CD14-positive monocyte (primary cell): ENCODE measurements at regions not wholly inside any gene's neighbourhood (a gene's known extent, or its start where the extent isn't known, plus 50 kb on each side); places are given as distances from the start of the nearest gene placed in this dataset.

Source experiments
- DNase-seq, 3 donors: peaks; one replicate each; pipeline ENCODE4 v3.0.0-alpha.2; 2011 to 2022
- H2AFZ ChIP-seq: 2 replicates; pipeline ENCODE4 v1.6.0; 2012; ENCODE audit warnings: mild to moderate bottlenecking, low read depth, low read length, inconsistent platforms; ENCODE audit not compliant: insufficient read depth, poor library complexity, severe bottlenecking
- H3K27ac ChIP-seq, 2 donors: 1 replicate in 1 of 2; 2 replicates in 1 of 2; pipeline ENCODE4 v1.5.1; 2012 to 2013; ENCODE audit warnings: low read length in 2 of 2, control low read depth in 1 of 2, inconsistent platforms in 1 of 2, low read depth in 1 of 2, mild to moderate bottlenecking in 1 of 2
- H3K27me3 ChIP-seq, 2 donors: one replicate each; pipeline versions ENCODE4 v1.6.0 to v1.6.1; 2011 to 2013; ENCODE audit warnings: low read length in 2 of 2; ENCODE audit not compliant: control insufficient read depth in 2 of 2, insufficient read depth in 2 of 2
- H3K36me3 ChIP-seq, 2 donors: replicated peaks in 1 of 2; 1 replicate in 1 of 2; 2 replicates in 1 of 2; pipeline versions ENCODE4 v1.5.1 to v1.6.1; 2012 to 2013; ENCODE audit warnings: low read length in 2 of 2, control low read depth in 1 of 2, inconsistent platforms in 1 of 2, mild to moderate bottlenecking in 1 of 2; ENCODE audit not compliant: insufficient read depth in 2 of 2, control insufficient read depth in 1 of 2
- H3K4me1 ChIP-seq, 2 donors: 1 replicate in 1 of 2; 2 replicates in 1 of 2; pipeline versions ENCODE4 v1.5.1 to v1.6.1; 2012 to 2013; ENCODE audit warnings: low read length in 2 of 2, control low read depth in 1 of 2, inconsistent platforms in 1 of 2, mild to moderate bottlenecking in 1 of 2, moderate library complexity in 1 of 2; ENCODE audit not compliant: insufficient read depth in 2 of 2, control insufficient read depth in 1 of 2
- H3K4me2 ChIP-seq: replicated peaks from 2 replicates; pipeline ENCODE3; 2012; ENCODE audit warnings: low read length, moderate library complexity, mild to moderate bottlenecking; ENCODE audit not compliant: poor library complexity, severe bottlenecking; ENCODE audit errors: extremely low read depth
- H3K4me3 ChIP-seq, 3 experiments: fragments of 200-600 bp in 1 of 3; sonication (generic) in 1 of 3; replicated peaks in 1 of 3; 1 replicate in 2 of 3; 2 replicates in 1 of 3; pipeline ENCODE4 v1.5.1; 2011 to 2013; ENCODE audit warnings: low read length in 3 of 3, mild to moderate bottlenecking in 3 of 3, control low read depth in 2 of 3, low read depth in 2 of 3, inconsistent platforms in 1 of 3, moderate library complexity in 1 of 3
- H3K79me2 ChIP-seq: 2 replicates; pipeline ENCODE4 v1.6.0; 2012; ENCODE audit warnings: mild to moderate bottlenecking, control low read depth, inconsistent platforms, low read length, moderate library complexity; ENCODE audit not compliant: insufficient read depth
- H3K9ac ChIP-seq: 2 replicates; pipeline ENCODE4 v1.6.0; 2017; ENCODE audit warnings: low read length, mild to moderate bottlenecking; ENCODE audit not compliant: insufficient read depth, poor library complexity, severe bottlenecking
- H3K9me3 ChIP-seq, 2 donors: replicated peaks in 1 of 2; 1 replicate in 1 of 2; 2 replicates in 1 of 2; pipeline versions ENCODE4 v1.5.1 to v1.6.1; 2012 to 2013; ENCODE audit warnings: low read length in 2 of 2, control low read depth in 1 of 2; ENCODE audit not compliant: control insufficient read depth in 1 of 2, insufficient read depth in 1 of 2
- H4K20me1 ChIP-seq: 2 replicates; pipeline ENCODE4 v1.6.0; 2012; ENCODE audit warnings: mild to moderate bottlenecking, low read length, control low read depth, moderate library complexity; ENCODE audit not compliant: insufficient read depth
- H3K27ac Mint-ChIP-seq, 7 donors: one replicate each; pipeline ENCODE4 v1.8.0; 2020; ENCODE audit warnings: mild to moderate bottlenecking in 7 of 7, mixed read lengths in 7 of 7, moderate library complexity in 6 of 7, inconsistent platforms in 2 of 7
- H3K27me3 Mint-ChIP-seq, 3 donors: one replicate each; pipeline ENCODE4 v1.8.0; 2021 to 2022; ENCODE audit warnings: low read depth in 3 of 3, mild to moderate bottlenecking in 3 of 3, mixed read lengths in 3 of 3, moderate library complexity in 3 of 3, inconsistent platforms in 1 of 3
- H3K36me3 Mint-ChIP-seq, 2 donors: one replicate each; pipeline ENCODE4 v1.8.0; 2020; ENCODE audit warnings: mixed read lengths in 2 of 2, inconsistent platforms in 1 of 2, mild to moderate bottlenecking in 1 of 2
- H3K4me1 Mint-ChIP-seq: one replicate; pipeline ENCODE4 v1.8.0; 2020; ENCODE audit warnings: mild to moderate bottlenecking, mixed read lengths
- H3K4me3 Mint-ChIP-seq, 2 donors: one replicate each; pipeline ENCODE4 v1.8.0; 2020; ENCODE audit warnings: mild to moderate bottlenecking in 2 of 2, mixed read lengths in 2 of 2, moderate library complexity in 1 of 2
- H3K9me3 Mint-ChIP-seq, 7 donors: one replicate each; pipeline ENCODE4 v1.8.0; 2020 to 2022; ENCODE audit warnings: mixed read lengths in 7 of 7, mild to moderate bottlenecking in 6 of 7, moderate library complexity in 6 of 7, inconsistent platforms in 2 of 7
- WGBS: methylation state at CpG from one replicate; pipeline ENCODE4 v1.1.5; 2013; ENCODE audit warnings: missing lambda C conversion rate; ENCODE audit not compliant: insufficient coverage; 5-methylcytosine and 5-hydroxymethylcytosine counted together
- intact Hi-C, 2 donors: fragments of 100-400 bp; cut with micrococcal nuclease; formaldehyde crosslinking; loops; one replicate each; pipeline versions ENCODE4 v1.15.0 to v1.15.1; 2023
- TF ChIP-seq, protein P1 (sequence below): fragments of 200-600 bp; IDR thresholded peaks from one replicate; pipeline ENCODE4 v1.8.0; 2022; ENCODE audit warnings: antibody characterized with exemption, mild to moderate bottlenecking

DNA sequence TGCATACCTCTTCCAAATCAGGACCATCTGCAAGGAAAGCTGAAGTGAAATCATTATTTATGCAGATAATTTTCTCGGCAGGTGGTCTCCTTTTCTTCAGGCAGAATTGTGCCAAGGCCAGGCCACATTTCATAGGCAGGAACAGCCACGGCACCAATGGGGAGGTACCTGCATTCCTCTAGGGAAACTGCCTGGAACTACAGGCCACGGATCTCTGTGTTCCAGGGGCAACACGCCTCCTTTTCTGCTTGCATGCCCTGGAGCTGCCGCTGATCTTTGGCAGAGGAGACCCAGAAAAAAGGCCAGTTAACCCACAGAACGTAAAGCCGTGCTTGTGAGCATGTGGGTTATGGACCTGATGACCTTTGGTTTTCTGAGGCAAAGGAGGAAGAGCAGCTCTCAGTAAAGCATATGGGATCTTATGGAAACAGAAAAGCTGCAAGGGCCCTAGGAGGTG, 111.2 kb upstream of the KIAA1217 start:
- H2AFZ ChIP-seq = no peak overlapping the region
- Mint-ChIP-seq H3K4me1 (no peaks in the 10 kb centered on the region), H3K27ac (peak overlapping the region in 1 of 7 donors; percentile 61), H3K9me3 (peaks cover 2 to 19% (median 9%) of the 10 kb centered on the region in 7 donors), H3K4me3 (no peak overlapping the region), H3K27me3 (no peaks in the 10 kb centered on the region), H3K36me3 (no peaks in the 10 kb centered on the region)
- H3K27me3 ChIP-seq = no peaks in the 10 kb centered on the region
- H3K9ac ChIP-seq = no peak overlapping the region
- intact Hi-C loops = no loop called here
- H3K4me1 ChIP-seq = no peaks in the 10 kb centered on the region
- TF ChIP-seq, protein P1, sequence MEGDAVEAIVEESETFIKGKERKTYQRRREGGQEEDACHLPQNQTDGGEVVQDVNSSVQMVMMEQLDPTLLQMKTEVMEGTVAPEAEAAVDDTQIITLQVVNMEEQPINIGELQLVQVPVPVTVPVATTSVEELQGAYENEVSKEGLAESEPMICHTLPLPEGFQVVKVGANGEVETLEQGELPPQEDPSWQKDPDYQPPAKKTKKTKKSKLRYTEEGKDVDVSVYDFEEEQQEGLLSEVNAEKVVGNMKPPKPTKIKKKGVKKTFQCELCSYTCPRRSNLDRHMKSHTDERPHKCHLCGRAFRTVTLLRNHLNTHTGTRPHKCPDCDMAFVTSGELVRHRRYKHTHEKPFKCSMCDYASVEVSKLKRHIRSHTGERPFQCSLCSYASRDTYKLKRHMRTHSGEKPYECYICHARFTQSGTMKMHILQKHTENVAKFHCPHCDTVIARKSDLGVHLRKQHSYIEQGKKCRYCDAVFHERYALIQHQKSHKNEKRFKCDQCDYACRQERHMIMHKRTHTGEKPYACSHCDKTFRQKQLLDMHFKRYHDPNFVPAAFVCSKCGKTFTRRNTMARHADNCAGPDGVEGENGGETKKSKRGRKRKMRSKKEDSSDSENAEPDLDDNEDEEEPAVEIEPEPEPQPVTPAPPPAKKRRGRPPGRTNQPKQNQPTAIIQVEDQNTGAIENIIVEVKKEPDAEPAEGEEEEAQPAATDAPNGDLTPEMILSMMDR = no peak
- DNase-seq = no peak
- no peak overlapping the region for H3K4me2 ChIP-seq
- WGBS = 70% methylated on average over 6 of the region's 7 CpGs
- H4K20me1 ChIP-seq = no peaks in the 10 kb centered on the region
- no peak overlapping the region for H3K4me3 ChIP-seq
- peaks cover 0 to 8% of the 10 kb centered on the region in 2 donors for H3K9me3 ChIP-seq
- no peaks in the 10 kb centered on the region for H3K36me3 ChIP-seq
- H3K79me2 ChIP-seq = no peaks in the 10 kb centered on the region
- H3K27ac ChIP-seq = no peak overlapping the region

DNA sequence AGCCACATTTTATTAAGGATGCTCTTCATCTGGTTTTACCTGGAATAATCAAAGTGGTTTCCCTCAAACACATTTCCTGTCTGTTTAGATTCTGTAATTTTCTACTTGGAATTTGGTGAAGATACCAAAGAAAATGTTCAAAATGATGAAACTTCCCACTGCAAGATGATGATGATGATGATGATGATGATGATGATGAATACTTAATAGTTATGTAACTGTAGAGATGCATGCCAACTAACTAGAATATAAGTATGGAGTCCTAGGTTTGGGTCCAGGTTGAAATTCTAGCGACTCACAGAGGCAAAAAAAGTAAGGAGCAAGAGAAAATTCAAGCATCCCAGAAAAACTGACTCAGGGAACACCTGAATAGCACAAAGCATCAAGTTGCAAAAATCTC, 104.0 kb upstream of the KIAA1217 start:
- Histone ChIP-seq H3K27ac (no peak overlapping the region), H2AFZ (no peak overlapping the region), H3K27me3 (no peaks in the 10 kb centered on the region), H3K4me2 (no peak overlapping the region), H3K9ac (no peak overlapping the region), H3K4me3 (no peak overlapping the region), H4K20me1 (no peaks in the 10 kb centered on the region), H3K79me2 (no peaks in the 10 kb centered on the region), H3K9me3 (peaks cover 0 to 8% of the 10 kb centered on the region in 2 donors), H3K4me1 (no peaks in the 10 kb centered on the region), H3K36me3 (no peaks in the 10 kb centered on the region)
- no peak for DNase-seq
- Mint-ChIP-seq H3K4me1 (no peaks in the 10 kb centered on the region), H3K36me3 (no peaks in the 10 kb centered on the region), H3K27me3 (no peaks in the 10 kb centered on the region), H3K4me3 (no peak overlapping the region), H3K27ac (no peak overlapping the region), H3K9me3 (peaks cover under 1 to 17% (median 3%) of the 10 kb centered on the region in 7 donors)
- 57% methylated on average over 1 of the region's 1 CpG for WGBS
- intact Hi-C loops = no loop called here
- TF ChIP-seq, protein P1 = no peak
